Heart left ventricle (tissue), 13 donors: ENCODE measurements at regions not wholly inside any gene's neighbourhood (a gene's known extent, or its start where the extent isn't known, plus 50 kb on each side); places are given as distances from the start of the nearest gene placed in this dataset.

Experiments
- CTCF ChIP-seq, 12 donors: fragments of 200-600 bp; sonication (generic) in 4 of 12; IDR thresholded peaks; one replicate each; pipeline versions ENCODE4 v1.5.0 to v1.8.0; 2018 to 2022; ENCODE audit warnings: antibody characterized with exemption in 12 of 12, mild to moderate bottlenecking in 5 of 12
- POLR2A ChIP-seq, 2 donors: fragments of 450-650 bp; IDR thresholded peaks; one replicate each; pipeline ENCODE4 v1.6.1; 2017; ENCODE audit warnings: antibody characterized with exemption in 2 of 2, mild to moderate bottlenecking in 2 of 2, moderate library complexity in 2 of 2
- donor health status: ischemic (EF 13 %, LVEDD 7.1; RV severe dilation, severe dysfunction).
- donor health status: DM: no; HTN: yes; CAD: no.
- donor health status: DM: no; HTN: no; CAD: no.
- donor health status: ischemic (EF 25% LVEDD 6.9; RV normal size, moderate dysfunction).
- donor health status: ischemic (EF 25% LVEDD 5.7; RV mildly dilated, moderate dysfunction).
- donor health status: ischemic (EF 35%, LVEDD 5.7; RV mildly dilated, moderate dysfunction).
- donor health status: nonischemic (EF 11% LVEDD 7.7; RV severe dilation, severe dysfunction).
- donor health status: DM: yes; HTN: yes; CAD: no.
- donor health status: PGD.
- donor health status: ischemic (EF 29% LVEDD 5.4; RV normal size, mild dysfunction).
- donor health status: nonischemic (EF 23%, LVEDD 6.1; RV moderate dilation, normal function).

GRCh38 chr9:13586587-13587374 is 307.3 kb upstream of the MPDZ start:
- TF ChIP-seq POLR2A (IDR thresholded peaks at IDR 0.05) (no peak), CTCF (IDR thresholded peaks at IDR 0.05) (no peak)
